LNCAP (cell line): ENCODE measurements at regions not wholly inside any gene's neighbourhood (a gene's known extent, or its start where the extent isn't known, plus 50 kb on each side); places are given as distances from the start of the nearest gene placed in this dataset.

Source experiments
- CTCF ChIP-seq: fragments of 450-650 bp; IDR thresholded peaks from 2 replicates; pipeline ENCODE4 v1.5.1; 2017; ENCODE audit warnings: mild to moderate bottlenecking

GRCh38 chr2:146458585-146458984 lies 1386.2 kb upstream of the ACVR2A start:
- TF ChIP-seq CTCF: no peak

- no peak for TF ChIP-seq CTCF
These were observed 1387.6 kb upstream of the ACVR2A start for GRCh38 chr2:146457221-146457620.

- TF ChIP-seq CTCF: no peak
These were observed 1389.5 kb upstream of the ACVR2A start for GRCh38 chr2:146455325-146455724.

- TF ChIP-seq CTCF: no peak
These were observed 1392.9 kb upstream of the ACVR2A start for GRCh38 chr2:146451972-146452371.

- no peak for TF ChIP-seq CTCF
These were observed 1394.7 kb upstream of the ACVR2A start for GRCh38 chr2:146450131-146450530.

- TF ChIP-seq CTCF: no peak
These were observed 1399.8 kb upstream of the ACVR2A start for GRCh38 chr2:146444987-146445386.

GRCh38 chr2:146444085-146444484 lies 1400.7 kb upstream of the ACVR2A start:
- no peak for TF ChIP-seq CTCF

GRCh38 chr2:146438246-146438645 lies 1406.6 kb upstream of the ACVR2A start:
- TF ChIP-seq CTCF: no peak
